GM21515 (cell line): ENCODE measurements at regions not wholly inside any gene's neighbourhood (a gene's known extent, or its start where the extent isn't known, plus 50 kb on each side); places are given as distances from the start of the nearest gene placed in this dataset.
"Not testable (repeated sequence)": the region's sequence is repeated elsewhere in the genome, so short reads cannot be mapped to it uniquely, and the experiment has no call there.

Experiments
- ATAC-seq: cut with Tn5 transposase; IDR thresholded peaks from one replicate; pipeline ENCODE4 v1.9.1; 2021; ENCODE audit not compliant: unreplicated experiment

DNA sequence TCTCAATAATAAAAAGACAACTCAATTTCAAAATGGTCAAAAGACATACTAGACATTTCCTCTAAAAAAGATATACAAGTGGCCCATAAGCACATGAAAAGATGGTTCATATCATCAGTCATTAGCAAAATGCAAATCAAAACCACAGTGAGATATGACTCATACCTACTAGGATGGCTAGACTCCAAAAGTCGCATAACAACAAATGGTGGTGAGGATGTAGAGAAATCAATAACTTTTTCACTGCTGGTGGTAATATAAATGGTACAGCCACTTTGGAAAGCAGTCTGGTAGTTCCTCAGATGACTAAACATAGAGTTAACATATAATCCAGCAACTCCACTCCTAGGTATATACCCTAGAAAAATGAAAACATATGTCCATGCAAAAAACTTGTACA lies 242.3 kb upstream of the NOL4 start:
- ATAC-seq = no peak

DNA sequence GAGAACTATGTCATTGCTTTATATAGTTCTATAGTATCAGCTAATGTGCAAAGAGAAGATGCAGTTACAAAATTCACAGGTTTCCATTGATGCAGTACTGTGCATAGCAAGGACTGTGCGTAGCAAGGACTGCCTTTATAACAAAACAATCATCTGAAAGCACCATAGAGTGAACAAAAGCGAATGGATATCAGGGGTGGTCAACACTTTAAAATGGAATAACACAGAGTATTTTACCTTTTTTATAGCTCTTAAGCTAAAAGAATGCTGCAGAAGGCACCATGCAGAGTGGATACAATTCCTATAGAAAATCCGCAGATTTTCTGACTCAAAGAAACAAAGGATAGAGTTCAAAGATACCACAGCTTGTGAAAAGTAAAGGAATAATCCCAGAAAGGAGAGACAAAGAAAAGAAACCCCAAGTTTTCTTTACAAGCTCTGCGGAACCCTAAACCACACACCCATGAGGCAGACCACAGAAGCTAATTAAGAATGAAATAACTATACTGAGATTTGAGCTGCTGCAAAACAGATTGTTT lies 229.9 kb upstream of the DTNA start:
- ATAC-seq = no peak

DNA sequence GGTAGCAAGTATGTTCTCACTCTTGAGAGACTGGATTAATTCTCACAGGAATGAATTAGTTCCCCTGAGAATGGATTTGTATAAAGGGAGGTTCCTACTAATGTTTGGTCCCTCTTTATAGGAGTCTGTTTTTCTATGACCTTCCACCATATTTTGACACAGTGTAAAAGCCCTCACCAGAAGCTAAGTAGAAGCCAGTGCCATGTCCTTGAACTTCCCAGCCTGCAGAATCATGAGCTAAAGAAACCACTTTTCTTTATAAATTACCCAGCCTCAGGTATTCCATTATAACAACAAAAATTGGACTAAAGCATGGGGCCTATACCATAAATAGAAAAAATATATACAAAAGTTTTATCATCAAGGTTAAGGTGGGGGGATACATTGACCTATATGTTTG lies 227.9 kb upstream of the DTNA start:
- no peak for ATAC-seq

DNA sequence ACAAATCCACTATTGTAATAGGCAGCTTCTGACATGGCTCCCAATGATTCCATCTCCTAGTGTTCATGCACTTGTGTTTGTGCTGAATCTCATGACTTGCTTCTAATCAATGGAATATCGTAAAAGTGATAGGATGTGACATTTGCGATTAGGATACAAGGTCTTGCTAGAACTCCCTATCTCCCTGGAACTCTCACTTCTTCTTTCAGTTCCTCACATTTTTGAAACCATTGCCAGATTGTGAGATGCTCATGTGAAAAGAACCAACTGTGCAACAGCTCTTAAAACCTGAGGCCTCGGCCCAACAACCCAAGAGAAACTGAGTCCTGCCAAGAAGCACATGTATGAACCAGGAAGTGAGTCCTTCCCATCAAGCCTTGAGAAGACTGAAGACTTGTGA lies 226.9 kb upstream of the DTNA start:
- no peak for ATAC-seq

DNA sequence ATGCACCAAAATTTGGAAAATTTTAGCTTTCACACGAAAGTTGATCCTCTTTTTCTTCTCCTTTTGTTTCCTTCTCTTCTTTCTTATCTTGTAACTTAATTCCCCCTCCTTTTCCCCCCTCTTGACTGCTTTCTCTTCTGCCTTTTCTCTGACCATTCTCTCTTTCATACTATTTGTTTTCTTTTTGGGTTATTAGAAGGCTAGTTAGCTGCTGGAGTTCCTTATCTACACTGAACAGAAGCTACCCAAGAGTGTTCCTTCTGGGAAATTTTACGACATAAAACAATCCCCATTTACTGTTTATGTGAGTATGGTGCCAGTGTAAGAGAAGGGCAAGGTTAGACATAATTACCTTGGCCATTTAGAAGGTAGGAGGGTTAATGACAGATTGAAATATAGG lies 218.4 kb upstream of the DTNA start:
- ATAC-seq = no peak

DNA sequence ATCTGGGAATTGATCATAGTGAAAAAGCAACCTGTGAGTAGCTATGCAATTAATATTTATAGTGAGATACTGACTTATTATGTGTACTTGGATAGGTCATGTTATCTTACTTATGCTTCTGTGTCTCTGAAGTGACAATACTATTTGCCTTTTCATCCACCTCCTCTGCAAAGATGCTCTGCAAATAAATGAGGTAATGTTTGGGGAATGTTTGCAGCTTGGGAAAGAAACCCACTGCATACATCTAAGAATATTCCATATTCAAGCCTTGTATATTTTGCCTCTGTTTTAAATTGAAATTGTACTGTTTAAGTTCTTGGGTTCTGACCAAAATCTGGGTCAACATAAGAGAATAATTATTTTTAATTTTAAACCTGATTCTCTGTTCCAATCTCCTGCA lies 217.4 kb upstream of the DTNA start:
- no peak for ATAC-seq

- ATAC-seq = peak; percentile 62
Observed at GRCh38 chr18:34493099-34493544, 217.0 kb upstream of the DTNA start.

GRCh38 chr18:34493566-34494358 lies 216.3 kb upstream of the DTNA start:
- peak; percentile 60 for ATAC-seq

- no peak for ATAC-seq
Observed at GRCh38 chr18:34494359-34494696, 215.8 kb upstream of the DTNA start.

DNA sequence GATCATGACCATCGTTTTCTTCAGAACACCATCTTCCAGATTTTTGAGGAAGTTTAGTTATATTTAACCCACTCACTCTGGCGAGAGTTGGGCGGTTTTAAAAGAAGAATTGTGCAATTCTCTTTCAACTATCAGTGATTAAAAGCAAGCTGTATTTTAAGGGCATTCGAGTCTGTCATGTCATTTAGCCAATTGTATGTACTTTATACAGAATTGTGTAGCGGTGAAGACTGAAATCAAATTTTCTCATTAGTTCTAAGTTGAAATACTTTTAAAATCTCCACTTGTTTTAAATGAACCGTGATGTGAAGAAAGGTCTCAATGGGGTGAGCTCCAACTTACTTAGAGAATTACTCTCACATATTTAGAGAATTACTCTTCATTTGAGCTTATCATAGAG lies 214.6 kb upstream of the DTNA start:
- ATAC-seq = no peak

GRCh38 chr18:34501553-34501952 lies 208.5 kb upstream of the DTNA start:
- no peak for ATAC-seq

GRCh38 chr18:34506198-34506597 lies 203.9 kb upstream of the DTNA start:
- no peak for ATAC-seq

GRCh38 chr18:34509163-34509562 lies 200.9 kb upstream of the DTNA start:
- no peak for ATAC-seq

DNA sequence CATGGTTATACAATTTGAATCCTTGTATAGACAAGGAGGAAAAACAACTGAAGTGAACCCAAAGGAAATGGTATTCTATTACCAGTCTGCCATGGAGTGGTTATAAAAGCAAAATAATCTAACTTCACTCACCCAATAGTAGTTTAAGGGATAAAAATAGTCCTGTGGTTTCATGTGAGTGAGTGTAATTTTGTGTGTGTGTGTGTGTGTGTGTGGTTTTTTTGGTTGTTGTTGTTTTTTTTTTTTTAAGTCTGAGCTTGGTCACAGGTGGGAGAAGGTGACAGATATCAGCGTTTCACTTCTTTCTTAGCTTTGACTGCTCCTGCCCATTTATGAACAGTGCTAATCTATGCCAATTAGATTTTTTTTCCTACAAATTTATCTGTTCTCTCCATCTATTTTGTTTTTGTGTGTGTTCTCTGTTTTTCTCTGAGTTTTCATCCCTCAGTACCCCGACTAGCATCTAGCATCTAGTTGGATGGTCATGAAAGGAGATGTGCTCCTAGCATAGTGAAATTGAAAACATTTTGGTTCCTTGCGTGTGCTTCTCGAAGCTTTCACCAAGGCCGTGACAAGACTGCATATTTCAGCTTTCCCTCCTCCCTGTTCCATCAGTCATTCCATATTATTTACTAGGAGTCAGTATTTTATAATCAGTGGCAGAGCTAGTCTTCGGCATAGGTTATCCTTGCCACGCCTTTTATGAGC lies 200.1 kb upstream of the DTNA start:
- ATAC-seq = no peak

- no peak for ATAC-seq
Observed at GRCh38 chr18:34510926-34511325, 199.2 kb upstream of the DTNA start.

DNA sequence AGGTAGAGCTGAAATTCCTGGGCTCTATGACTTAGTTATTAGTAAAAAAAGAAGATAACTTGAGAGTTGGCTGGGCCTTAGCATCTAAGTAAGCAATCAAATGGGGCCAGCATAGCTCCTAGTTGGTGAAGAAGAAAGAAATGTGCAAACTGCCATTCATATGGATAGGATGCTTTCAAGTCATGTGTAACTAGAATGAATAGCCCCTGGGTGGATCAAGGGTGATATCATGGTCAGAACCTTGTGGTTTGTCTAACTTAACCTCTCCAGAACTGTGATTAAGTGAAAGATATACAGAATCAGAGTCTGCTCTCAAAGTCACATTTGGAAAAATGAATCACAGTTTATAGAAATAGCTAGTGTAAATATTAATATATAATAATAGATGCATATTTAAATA lies 198.7 kb upstream of the DTNA start:
- no peak for ATAC-seq

GRCh38 chr18:34511879-34512278 lies 198.2 kb upstream of the DTNA start:
- no peak for ATAC-seq

DNA sequence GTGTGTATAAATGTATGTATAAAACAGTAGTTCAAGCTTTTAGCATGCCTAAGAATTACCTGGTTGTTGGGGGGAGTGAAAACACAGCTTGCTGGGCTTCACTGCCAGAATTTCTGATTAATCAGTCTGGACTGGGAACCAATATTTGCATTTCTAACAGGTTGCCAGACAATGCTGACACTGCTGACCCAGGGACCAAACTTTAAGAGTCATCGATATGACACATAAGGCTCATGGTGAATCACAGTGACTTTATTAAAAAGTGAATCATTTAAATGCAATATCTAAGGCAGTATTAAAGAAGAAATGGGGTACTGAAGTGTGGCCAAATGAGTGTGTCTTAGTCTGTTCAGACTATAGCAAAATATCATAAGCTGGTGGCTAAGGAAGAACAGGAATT lies 195.9 kb upstream of the DTNA start:
- ATAC-seq = no peak

- no peak for ATAC-seq
Observed at GRCh38 chr18:34514957-34515356, 195.1 kb upstream of the DTNA start.

DNA sequence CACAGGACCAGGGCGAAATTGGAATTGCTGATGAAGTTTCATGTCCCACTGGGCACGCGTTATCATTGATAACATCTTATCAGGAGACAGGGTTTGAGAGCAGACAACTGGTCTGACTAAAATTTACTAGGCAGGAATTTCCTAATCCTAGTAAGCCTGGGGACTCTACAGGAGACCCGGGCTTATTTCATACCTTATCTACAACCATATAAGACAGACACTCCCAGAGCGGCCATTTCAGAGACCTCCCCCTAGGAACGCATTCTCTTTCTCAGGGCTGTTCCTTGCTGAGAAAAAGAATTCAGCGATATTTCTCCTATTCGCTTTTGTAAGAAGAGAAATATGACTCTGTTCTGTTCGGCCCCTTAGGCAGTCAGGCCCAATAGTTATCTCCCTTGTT lies 193.7 kb upstream of the DTNA start:
- ATAC-seq = not testable (repeated sequence)

GRCh38 chr18:34516996-34517395 lies 193.1 kb upstream of the DTNA start:
- not testable (repeated sequence) for ATAC-seq

GRCh38 chr18:34521040-34521439 lies 189.1 kb upstream of the DTNA start:
- ATAC-seq = no peak
